ENCODE measurements at regions not wholly inside any gene's neighbourhood (a gene's known extent, or its start where the extent isn't known, plus 50 kb on each side); places are given as distances from the start of the nearest gene placed in this dataset.

DNA sequence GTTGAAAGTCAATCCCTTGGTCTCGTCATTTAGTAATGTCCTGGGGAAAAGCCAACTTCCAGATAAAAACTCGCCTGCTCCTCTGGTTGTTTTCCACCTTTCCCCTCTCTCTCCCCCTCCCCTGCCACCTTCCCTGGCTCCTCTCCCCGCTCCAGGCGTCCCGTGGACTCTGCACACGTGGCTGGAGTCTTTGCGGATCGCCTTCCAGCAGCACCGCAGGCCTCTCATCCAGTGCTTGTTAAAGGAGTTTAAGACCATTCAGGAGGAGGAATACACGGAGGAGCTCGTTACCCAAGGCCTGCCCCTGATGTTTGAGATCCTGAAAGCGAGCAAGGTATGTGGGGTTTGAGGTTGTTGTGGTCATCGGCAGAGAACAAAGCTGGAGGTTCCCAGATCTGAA is 65.8 kb upstream of the PWP1 start:
- no peaks in the 10 kb centered on the region for H3K4me1 ChIP-seq (ENCODE audit: control insufficient read depth, insufficient read depth, low read length)
- H3K36me3 ChIP-seq (ENCODE audit: control insufficient read depth, insufficient read depth, low read length): no peaks in the 10 kb centered on the region
- H3K27me3 ChIP-seq (ENCODE audit: control insufficient read depth, insufficient read depth, low read length): no peaks in the 10 kb centered on the region
- H3K27ac ChIP-seq (ENCODE audit: low read depth, low read length): no peak overlapping the region
- no peak overlapping the region for H3K9ac ChIP-seq (ENCODE audit: low read length)
- no peak overlapping the region for H3K4me3 ChIP-seq (ENCODE audit: low read length)

DNA sequence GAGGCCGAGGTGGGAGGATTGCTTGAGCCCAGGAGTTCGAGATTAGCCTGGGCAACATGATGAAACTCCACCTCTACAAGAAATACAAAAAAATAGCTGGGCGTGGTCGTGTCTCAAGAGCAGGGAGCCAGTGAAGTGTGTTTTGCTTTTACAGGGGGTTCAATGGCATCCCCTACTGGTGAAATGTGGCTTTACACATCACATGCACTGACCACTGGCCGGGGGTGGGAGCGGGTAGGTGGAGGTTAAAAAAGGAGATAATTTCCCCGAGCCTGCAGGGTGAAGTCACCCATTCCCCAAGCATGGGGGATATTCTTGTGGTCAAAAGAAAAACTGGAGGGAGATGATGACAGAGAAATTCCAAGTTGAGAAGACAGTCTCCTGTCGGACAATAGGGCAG is 63.6 kb upstream of the PWP1 start:
- Histone ChIP-seq H3K9ac (ENCODE audit: low read length) (no peak overlapping the region), H3K36me3 (ENCODE audit: control insufficient read depth, insufficient read depth, low read length) (no peaks in the 10 kb centered on the region), H3K27me3 (ENCODE audit: control insufficient read depth, insufficient read depth, low read length) (no peaks in the 10 kb centered on the region), H3K27ac (ENCODE audit: low read depth, low read length) (no peak overlapping the region), H3K4me3 (ENCODE audit: low read length) (no peak overlapping the region), H3K4me1 (ENCODE audit: control insufficient read depth, insufficient read depth, low read length) (no peaks in the 10 kb centered on the region)

DNA sequence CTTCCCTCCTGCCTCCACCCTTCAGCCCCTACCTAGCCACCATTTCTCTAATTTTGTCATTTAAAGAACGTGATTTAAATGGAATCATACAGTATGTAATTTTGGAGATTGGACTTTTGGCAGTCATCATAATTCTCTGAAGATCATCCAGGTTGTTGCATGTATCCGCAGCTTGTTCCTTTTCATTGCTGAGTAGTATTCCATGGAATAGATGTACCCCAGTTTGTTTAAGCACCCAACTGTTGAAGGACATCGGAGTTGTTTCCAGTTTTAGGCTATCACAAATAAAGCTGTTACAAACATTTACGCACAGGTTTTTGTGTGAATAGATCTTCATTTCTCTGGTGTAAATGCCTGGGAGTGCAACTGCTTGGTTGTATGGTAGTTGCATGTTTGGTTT is 61.1 kb upstream of the PWP1 start:
- Histone ChIP-seq H3K4me3 (ENCODE audit: low read length) (no peak overlapping the region), H3K36me3 (ENCODE audit: control insufficient read depth, insufficient read depth, low read length) (no peaks in the 10 kb centered on the region), H3K9ac (ENCODE audit: low read length) (no peak overlapping the region), H3K27ac (ENCODE audit: low read depth, low read length) (no peak overlapping the region), H3K4me1 (ENCODE audit: control insufficient read depth, insufficient read depth, low read length) (no peaks in the 10 kb centered on the region), H3K27me3 (ENCODE audit: control insufficient read depth, insufficient read depth, low read length) (no peaks in the 10 kb centered on the region)

DNA sequence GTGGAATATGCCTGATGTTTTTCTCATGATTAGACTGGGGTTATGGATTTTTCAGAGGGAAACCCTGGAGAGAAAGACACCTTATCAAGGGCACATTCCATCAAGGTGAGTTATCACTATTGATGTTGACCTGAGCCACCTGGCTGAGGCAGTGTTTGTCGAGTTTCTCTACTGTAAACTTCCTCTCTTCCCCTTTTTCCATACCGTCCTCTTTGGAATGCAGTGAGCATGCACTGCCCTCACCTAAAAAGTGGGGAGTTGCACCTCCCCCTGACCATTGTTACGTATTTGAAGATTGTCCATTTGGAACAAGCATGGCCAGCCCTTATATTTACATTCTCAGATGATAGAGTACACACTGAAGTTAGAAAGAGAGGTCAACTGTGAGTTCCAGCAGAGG is 53.9 kb upstream of the PWP1 start:
- Histone ChIP-seq H3K9ac (ENCODE audit: low read length) (no peak overlapping the region), H3K27ac (ENCODE audit: low read depth, low read length) (no peak overlapping the region), H3K36me3 (ENCODE audit: control insufficient read depth, insufficient read depth, low read length) (no peaks in the 10 kb centered on the region), H3K27me3 (ENCODE audit: control insufficient read depth, insufficient read depth, low read length) (no peaks in the 10 kb centered on the region), H3K4me1 (ENCODE audit: control insufficient read depth, insufficient read depth, low read length) (no peaks in the 10 kb centered on the region), H3K4me3 (ENCODE audit: low read length) (no peak overlapping the region)

DNA sequence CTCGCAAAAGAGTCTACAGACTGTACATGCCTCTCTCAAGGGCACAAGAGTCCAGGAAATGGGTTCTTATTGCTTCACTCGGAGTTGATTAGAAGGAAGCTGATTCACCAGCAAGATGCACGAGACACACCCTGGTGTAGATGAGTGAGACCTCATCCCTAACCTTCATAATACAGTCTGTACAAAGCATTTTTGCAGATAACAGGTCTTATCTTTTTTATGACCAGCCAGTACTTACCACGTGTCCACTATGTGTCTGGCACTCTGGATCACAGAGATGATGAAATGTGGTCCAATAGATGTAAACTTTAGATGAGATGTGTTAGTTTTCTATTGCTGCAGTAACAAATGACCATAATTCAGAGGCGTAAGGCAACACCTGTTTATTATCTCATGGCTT is 53.4 kb upstream of the PWP1 start:
- H3K4me3 ChIP-seq (ENCODE audit: low read length): no peak overlapping the region
- H3K4me1 ChIP-seq (ENCODE audit: control insufficient read depth, insufficient read depth, low read length): no peaks in the 10 kb centered on the region
- no peak overlapping the region for H3K27ac ChIP-seq (ENCODE audit: low read depth, low read length)
- no peaks in the 10 kb centered on the region for H3K36me3 ChIP-seq (ENCODE audit: control insufficient read depth, insufficient read depth, low read length)
- H3K27me3 ChIP-seq (ENCODE audit: control insufficient read depth, insufficient read depth, low read length): no peaks in the 10 kb centered on the region
- H3K9ac ChIP-seq (ENCODE audit: low read length): no peak overlapping the region

DNA sequence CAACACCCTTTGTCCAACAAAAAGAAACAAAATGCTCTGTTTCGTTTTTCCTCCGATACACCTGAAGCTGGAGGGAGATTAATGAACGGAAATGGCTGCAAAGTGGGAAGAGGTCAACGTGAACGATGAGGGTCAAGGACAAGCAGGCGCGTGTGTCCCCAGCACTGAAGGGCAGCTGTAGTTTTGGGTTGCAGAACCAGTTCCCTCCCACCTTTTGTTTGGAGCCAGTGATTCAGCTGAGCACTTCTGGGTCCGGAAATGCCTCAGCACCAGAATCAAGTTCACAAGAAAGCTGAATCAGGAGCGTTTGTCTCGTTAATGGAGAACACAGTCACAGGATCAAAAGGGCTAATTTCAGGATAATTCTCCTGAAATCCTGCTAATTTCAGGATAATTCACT is 51.1 kb upstream of the PWP1 start:
- no peaks in the 10 kb centered on the region for H3K36me3 ChIP-seq (ENCODE audit: control insufficient read depth, insufficient read depth, low read length)
- H3K4me3 ChIP-seq (ENCODE audit: low read length): no peak overlapping the region
- no peaks in the 10 kb centered on the region for H3K4me1 ChIP-seq (ENCODE audit: control insufficient read depth, insufficient read depth, low read length)
- no peak overlapping the region for H3K9ac ChIP-seq (ENCODE audit: low read length)
- H3K27me3 ChIP-seq (ENCODE audit: control insufficient read depth, insufficient read depth, low read length): no peaks in the 10 kb centered on the region
- no peak overlapping the region for H3K27ac ChIP-seq (ENCODE audit: low read depth, low read length)

DNA sequence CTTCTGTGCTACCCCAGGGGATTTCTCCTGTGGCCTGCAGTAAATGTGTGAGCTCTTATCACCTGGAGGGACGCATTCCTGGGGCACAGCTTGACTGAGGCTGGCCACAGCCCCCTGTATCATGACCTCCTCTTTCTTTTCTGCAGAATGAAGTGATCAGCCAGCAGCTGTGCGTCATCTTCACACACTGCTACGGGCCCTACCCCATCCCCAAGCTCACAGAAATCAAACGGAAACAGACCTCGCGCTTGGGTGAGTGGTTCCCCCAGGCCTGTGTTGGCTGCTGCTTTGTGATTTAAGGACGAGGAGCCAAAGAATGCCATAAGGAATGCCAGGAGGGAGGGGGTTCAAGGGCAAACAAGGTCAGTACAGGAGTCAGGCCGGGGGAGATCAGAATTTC is 50.5 kb upstream of the PWP1 start:
- Histone ChIP-seq H3K4me1 (ENCODE audit: control insufficient read depth, insufficient read depth, low read length) (no peaks in the 10 kb centered on the region), H3K27ac (ENCODE audit: low read depth, low read length) (no peak overlapping the region), H3K27me3 (ENCODE audit: control insufficient read depth, insufficient read depth, low read length) (no peaks in the 10 kb centered on the region), H3K36me3 (ENCODE audit: control insufficient read depth, insufficient read depth, low read length) (no peaks in the 10 kb centered on the region), H3K9ac (ENCODE audit: low read length) (no peak overlapping the region), H3K4me3 (ENCODE audit: low read length) (no peak overlapping the region)
